Esophagus squamous epithelium (tissue), 5 donors: ENCODE measurements at regions not wholly inside any gene's neighbourhood (a gene's known extent, or its start where the extent isn't known, plus 50 kb on each side); places are given as distances from the start of the nearest gene placed in this dataset.

Experiments used
- DNase-seq: peaks from one replicate; lab custom pipeline; 2025; lab: John Stamatoyannopoulos, UW
- H3K27ac ChIP-seq, 4 donors: fragments of 200-600 bp; sonication (generic); one replicate each; pipeline ENCODE4 v1.5.1; 2016 to 2019; ENCODE audit warnings: mild to moderate bottlenecking in 1 of 4
- H3K27me3 ChIP-seq, 4 donors: fragments of 200-600 bp; sonication (generic); 1 replicate in 3 of 4; 2 replicates in 1 of 4; pipeline versions ENCODE4 v1.5.1 to v1.6.0; 2017 to 2021; ENCODE audit warnings: antibody characterized with exemption in 1 of 4
- H3K36me3 ChIP-seq, 3 donors: fragments of 200-600 bp; sonication (generic); one replicate each; pipeline ENCODE4 v1.5.1; 2016 to 2019
- H3K4me1 ChIP-seq, 3 donors: fragments of 200-600 bp; sonication (generic); one replicate each; pipeline ENCODE4 v1.5.1; 2017 to 2019
- H3K4me3 ChIP-seq, 4 donors: fragments of 200-600 bp; sonication (generic); 1 replicate in 3 of 4; 2 replicates in 1 of 4; pipeline ENCODE4 v1.5.1; 2016 to 2019; ENCODE audit warnings: mild to moderate bottlenecking in 2 of 4, moderate library complexity in 1 of 4
- H3K9me3 ChIP-seq, 3 donors: fragments of 200-600 bp; sonication (generic); one replicate each; pipeline ENCODE4 v1.5.1; 2016 to 2019
- POLR2A ChIP-seq, 4 donors: fragments of 450-650 bp; IDR thresholded peaks; one replicate each; pipeline ENCODE4 v1.6.1; 2017; ENCODE audit warnings: antibody characterized with exemption in 4 of 4, mild to moderate bottlenecking in 4 of 4, moderate library complexity in 3 of 4
- WGBS, 2 donors: methylation state at CpG; one replicate each; pipeline ENCODE4 v1.1.5; 2018; 5-methylcytosine and 5-hydroxymethylcytosine counted together
- intact Hi-C: fragments of 100-400 bp; cut with DNase I; formaldehyde crosslinking; loops from one replicate; pipeline ENCODE4 v1.15.0; 2022
- TF ChIP-seq, protein P1 (sequence below), 6 experiments: fragments of 450-650 bp in 4 of 6; fragments of 200-600 bp in 2 of 6; sonication (generic) in 2 of 6; IDR thresholded peaks; one replicate each; pipeline ENCODE4 v1.5.1; 2016 to 2019; ENCODE audit warnings: antibody characterized with exemption in 6 of 6, mild to moderate bottlenecking in 4 of 6, moderate library complexity in 4 of 6
- donor health status: DM: yes; HTN: yes; CAD: no.

DNA sequence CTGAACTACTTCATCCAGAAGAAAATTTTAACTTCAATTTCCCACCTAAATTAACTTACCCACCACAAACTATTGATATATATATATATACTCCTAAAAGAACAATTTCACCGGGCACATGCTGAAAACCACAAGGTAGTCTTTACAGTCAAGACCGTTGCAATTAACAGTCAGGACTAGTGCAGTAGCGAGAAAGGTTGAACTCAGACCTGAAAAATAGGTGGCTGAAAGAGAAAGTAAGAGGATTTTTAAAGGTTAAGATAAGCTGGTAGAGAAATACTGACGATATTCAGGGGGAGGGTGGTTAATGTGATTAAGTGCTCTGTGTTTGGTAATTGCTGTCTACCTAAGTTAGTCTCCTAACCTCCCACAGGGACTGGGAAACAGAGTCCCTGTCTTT lies 1153.5 kb upstream of the TMPRSS15 start:
- intact Hi-C loops = no loop called here
- H3K9me3 ChIP-seq = peaks cover 0 to 1% (median 0%) of the 10 kb centered on the region in 3 donors
- H3K4me1 ChIP-seq = no peaks in the 10 kb centered on the region
- H3K4me3 ChIP-seq = no peak overlapping the region
- no peaks in the 10 kb centered on the region for H3K36me3 ChIP-seq
- no peaks in the 10 kb centered on the region for H3K27me3 ChIP-seq
- no peak for DNase-seq
- no peak overlapping the region for H3K27ac ChIP-seq
- TF ChIP-seq, protein P1, sequence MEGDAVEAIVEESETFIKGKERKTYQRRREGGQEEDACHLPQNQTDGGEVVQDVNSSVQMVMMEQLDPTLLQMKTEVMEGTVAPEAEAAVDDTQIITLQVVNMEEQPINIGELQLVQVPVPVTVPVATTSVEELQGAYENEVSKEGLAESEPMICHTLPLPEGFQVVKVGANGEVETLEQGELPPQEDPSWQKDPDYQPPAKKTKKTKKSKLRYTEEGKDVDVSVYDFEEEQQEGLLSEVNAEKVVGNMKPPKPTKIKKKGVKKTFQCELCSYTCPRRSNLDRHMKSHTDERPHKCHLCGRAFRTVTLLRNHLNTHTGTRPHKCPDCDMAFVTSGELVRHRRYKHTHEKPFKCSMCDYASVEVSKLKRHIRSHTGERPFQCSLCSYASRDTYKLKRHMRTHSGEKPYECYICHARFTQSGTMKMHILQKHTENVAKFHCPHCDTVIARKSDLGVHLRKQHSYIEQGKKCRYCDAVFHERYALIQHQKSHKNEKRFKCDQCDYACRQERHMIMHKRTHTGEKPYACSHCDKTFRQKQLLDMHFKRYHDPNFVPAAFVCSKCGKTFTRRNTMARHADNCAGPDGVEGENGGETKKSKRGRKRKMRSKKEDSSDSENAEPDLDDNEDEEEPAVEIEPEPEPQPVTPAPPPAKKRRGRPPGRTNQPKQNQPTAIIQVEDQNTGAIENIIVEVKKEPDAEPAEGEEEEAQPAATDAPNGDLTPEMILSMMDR (IDR thresholded peaks at IDR 0.05) = no peak
- TF ChIP-seq POLR2A (IDR thresholded peaks at IDR 0.05) = no peak
- 71 to 72% methylated on average over 4 of the region's 4 CpGs for WGBS, 2 donors

- H3K27me3 ChIP-seq = no peaks in the 10 kb centered on the region
- no peak overlapping the region for H3K27ac ChIP-seq
- no peaks in the 10 kb centered on the region for H3K36me3 ChIP-seq
- 53 to 55% methylated on average over 4 of the region's 4 CpGs for WGBS, 2 donors
- DNase-seq = no peak
- no peak overlapping the region for H3K4me3 ChIP-seq
- TF ChIP-seq, protein P1 (IDR thresholded peaks at IDR 0.05) = no peak
- TF ChIP-seq POLR2A (IDR thresholded peaks at IDR 0.05) = no peak
- intact Hi-C loops = no loop called here
- H3K4me1 ChIP-seq = no peaks in the 10 kb centered on the region
- H3K9me3 ChIP-seq = no peaks in the 10 kb centered on the region
Measured at GRCh38 chr21:19557488-19557887, 1153.9 kb upstream of the TMPRSS15 start.

DNA sequence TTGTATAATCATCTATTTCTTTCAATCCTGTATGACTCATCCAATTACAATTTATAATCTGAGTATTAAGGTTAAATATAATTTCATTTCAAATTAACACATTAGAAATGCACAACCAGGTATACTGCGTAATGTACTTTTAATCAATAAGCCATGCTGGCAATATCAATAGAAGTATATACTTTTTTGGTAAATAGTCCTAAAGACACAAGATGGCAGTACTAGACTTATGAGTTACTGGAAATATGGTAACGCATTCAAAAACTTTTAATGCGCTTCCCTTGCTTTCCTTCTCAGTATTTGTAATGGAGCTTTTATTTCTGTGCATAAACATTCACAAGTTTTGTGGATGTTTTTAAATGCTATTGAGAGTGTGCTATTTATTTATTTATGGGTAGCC lies 1162.0 kb upstream of the TMPRSS15 start:
- no peaks in the 10 kb centered on the region for H3K36me3 ChIP-seq
- no peak overlapping the region for H3K4me3 ChIP-seq
- DNase-seq = no peak
- no peak overlapping the region for H3K27ac ChIP-seq
- H3K27me3 ChIP-seq = no peaks in the 10 kb centered on the region
- intact Hi-C loops = no loop called here
- TF ChIP-seq, protein P1 (IDR thresholded peaks at IDR 0.05) = no peak
- no peak for TF ChIP-seq POLR2A (IDR thresholded peaks at IDR 0.05)
- WGBS, 2 donors = 89 to 91% methylated on average over 3 of the region's 3 CpGs
- no peaks in the 10 kb centered on the region for H3K4me1 ChIP-seq
- no peaks in the 10 kb centered on the region for H3K9me3 ChIP-seq

DNA sequence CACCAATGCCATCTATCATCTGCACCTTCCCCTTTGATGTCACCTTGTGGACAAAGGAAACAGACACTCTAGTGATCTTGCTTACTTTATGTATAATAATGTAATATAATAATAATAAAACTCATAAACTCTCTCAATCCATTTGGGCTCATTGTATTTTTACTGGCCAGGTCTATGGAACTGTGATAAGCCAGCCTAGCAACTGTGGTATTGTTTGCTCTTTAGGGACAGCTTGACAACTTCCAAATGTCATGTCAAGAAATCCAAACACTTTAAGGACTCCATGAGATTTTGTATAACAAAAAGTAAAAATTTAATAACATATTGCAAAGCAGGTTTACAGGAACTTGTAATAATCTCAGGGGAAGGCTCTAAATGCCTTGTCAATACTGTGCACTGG lies 1163.4 kb upstream of the TMPRSS15 start:
- Histone ChIP-seq H3K4me1 (no peaks in the 10 kb centered on the region), H3K27me3 (no peaks in the 10 kb centered on the region), H3K36me3 (no peaks in the 10 kb centered on the region), H3K27ac (no peak overlapping the region), H3K4me3 (no peak overlapping the region), H3K9me3 (no peaks in the 10 kb centered on the region)
- intact Hi-C loops = no loop called here
- no peak for DNase-seq
- no peak for TF ChIP-seq POLR2A (IDR thresholded peaks at IDR 0.05)
- TF ChIP-seq, protein P1 (IDR thresholded peaks at IDR 0.05) = no peak

- TF ChIP-seq, protein P1 (IDR thresholded peaks at IDR 0.05) = no peak
- no peak for TF ChIP-seq POLR2A (IDR thresholded peaks at IDR 0.05)
- DNase-seq = no peak
- no peak overlapping the region for H3K27ac ChIP-seq
- no peaks in the 10 kb centered on the region for H3K36me3 ChIP-seq
- intact Hi-C loops = no loop called here
- no peaks in the 10 kb centered on the region for H3K9me3 ChIP-seq
- 51 to 54% methylated on average over 3 of the region's 3 CpGs for WGBS, 2 donors
- H3K4me3 ChIP-seq = no peak overlapping the region
- no peaks in the 10 kb centered on the region for H3K4me1 ChIP-seq
- H3K27me3 ChIP-seq = no peaks in the 10 kb centered on the region
Measured at GRCh38 chr21:19577381-19577780, 1173.8 kb upstream of the TMPRSS15 start.
